ENCODE measurements at regions not wholly inside any gene's neighbourhood (a gene's known extent, or its start where the extent isn't known, plus 50 kb on each side); places are given as distances from the start of the nearest gene placed in this dataset.

- TF ChIP-seq TEAD4 (IDR thresholded peaks at IDR 0.05; ENCODE audit: borderline replicate concordance, insufficient read depth), result no peak
- no peak for TF ChIP-seq CTCF (IDR thresholded peaks at IDR 0.05)
- TF ChIP-seq RXRA (IDR thresholded peaks at IDR 0.05; ENCODE audit: borderline replicate concordance, low read depth), result no peak
- no peak for TF ChIP-seq PBX3 (IDR thresholded peaks at IDR 0.05)
- no peak for TF ChIP-seq EP300 (IDR thresholded peaks at IDR 0.05; ENCODE audit: borderline replicate concordance in 1 of 2, low read depth in 1 of 2, low read length in 1 of 2)
- no peak for TF ChIP-seq TAF1 (IDR thresholded peaks at IDR 0.05; ENCODE audit: borderline replicate concordance, low read depth, low read length)
- TF ChIP-seq YY1 (IDR thresholded peaks at IDR 0.05; ENCODE audit: low read depth), result no peak
- no peak for TF ChIP-seq MAX (IDR thresholded peaks at IDR 0.05; ENCODE audit: low read depth)
- no peak for TF ChIP-seq GATA2 (CRISPR knock-in tag; IDR thresholded peaks at IDR 0.05)
- no peak for TF ChIP-seq POLR2AphosphoS5 (IDR thresholded peaks at IDR 0.05; ENCODE audit: low read depth, low read length)
- no peak for TF ChIP-seq USF1 (IDR thresholded peaks at IDR 0.05; ENCODE audit: borderline replicate concordance, low read depth)
- TF ChIP-seq RCOR1 (IDR thresholded peaks at IDR 0.05; ENCODE audit: low read length), result no peak
Measured at GRCh38 chr9:73531658-73532057, 380.0 kb downstream of the ANXA1 start.

Data from SK-N-SH (cell line).